HUES6 (cell line): ENCODE measurements at regions not wholly inside any gene's neighbourhood (a gene's known extent, or its start where the extent isn't known, plus 50 kb on each side); places are given as distances from the start of the nearest gene placed in this dataset.

Source experiments
- H3K27ac ChIP-seq: 2 replicates; pipeline ENCODE4 v1.7.0; 2013; ENCODE audit warnings: low read depth, mild to moderate bottlenecking, low read length, inconsistent platforms
- H3K27me3 ChIP-seq: 2 replicates; pipeline ENCODE4 v1.6.1; 2013; ENCODE audit warnings: low read length; ENCODE audit not compliant: control insufficient read depth, insufficient read depth
- H3K36me3 ChIP-seq: 2 replicates; pipeline ENCODE4 v1.6.1; 2013; ENCODE audit warnings: low read length; ENCODE audit not compliant: control insufficient read depth, insufficient read depth
- H3K4me1 ChIP-seq: 2 replicates; pipeline ENCODE4 v1.6.1; 2013; ENCODE audit warnings: low read length; ENCODE audit not compliant: control insufficient read depth, insufficient read depth
- H3K4me3 ChIP-seq: 2 replicates; pipeline ENCODE4 v1.5.1; 2013; ENCODE audit warnings: low read depth, low read length
- H3K9ac ChIP-seq: one replicate; pipeline ENCODE4 v1.6.1; 2013; ENCODE audit warnings: mild to moderate bottlenecking, low read length
- H3K9me3 ChIP-seq: 2 replicates; pipeline ENCODE4 v1.6.1; 2013; ENCODE audit warnings: low read depth, low read length; ENCODE audit not compliant: control insufficient read depth, insufficient read depth

- Histone ChIP-seq H3K36me3 (no peaks in the 10 kb centered on the region), H3K9me3 (no peaks in the 10 kb centered on the region), H3K4me3 (no peak overlapping the region), H3K27ac (no peak overlapping the region), H3K4me1 (peaks cover 5% of the 10 kb centered on the region; the same call in 1 of the 2 replicates), H3K27me3 (no peaks in the 10 kb centered on the region), H3K9ac (no peak overlapping the region)
Observed at GRCh38 chr1:208420696-208421095, 176.5 kb upstream of the PLXNA2 start.

- Histone ChIP-seq H3K4me3 (no peak overlapping the region), H3K36me3 (no peaks in the 10 kb centered on the region), H3K4me1 (peaks cover 5% of the 10 kb centered on the region; the same call in 1 of the 2 replicates), H3K9me3 (no peaks in the 10 kb centered on the region), H3K27me3 (no peaks in the 10 kb centered on the region), H3K27ac (no peak overlapping the region), H3K9ac (no peak overlapping the region)
Observed at GRCh38 chr1:208421486-208421885, 177.3 kb upstream of the PLXNA2 start.

- H3K36me3 ChIP-seq = no peaks in the 10 kb centered on the region
Observed at GRCh38 chr1:208423526-208423925, 179.3 kb upstream of the PLXNA2 start.

GRCh38 chr1:208425096-208425495 is 180.9 kb upstream of the PLXNA2 start:
- no peak overlapping the region for H3K4me3 ChIP-seq
- peaks cover 6% of the 10 kb centered on the region; the same call in 1 of the 2 replicates for H3K4me1 ChIP-seq
- H3K9ac ChIP-seq = no peak overlapping the region
- no peaks in the 10 kb centered on the region for H3K27me3 ChIP-seq
- no peak overlapping the region for H3K27ac ChIP-seq
- no peaks in the 10 kb centered on the region for H3K9me3 ChIP-seq
- no peaks in the 10 kb centered on the region for H3K36me3 ChIP-seq

More at GRCh38 chr1:208423526-208423925, 179.3 kb upstream of the PLXNA2 start:
- no peak overlapping the region for H3K9ac ChIP-seq
- peaks cover 5% of the 10 kb centered on the region; the same call in 1 of the 2 replicates for H3K4me1 ChIP-seq
- H3K9me3 ChIP-seq = no peaks in the 10 kb centered on the region
- no peaks in the 10 kb centered on the region for H3K27me3 ChIP-seq
- no peak overlapping the region for H3K4me3 ChIP-seq
- H3K27ac ChIP-seq = no peak overlapping the region

GRCh38 chr1:208430220-208430619 is 186.0 kb upstream of the PLXNA2 start:
- no peaks in the 10 kb centered on the region for H3K9me3 ChIP-seq
- peaks cover 8% of the 10 kb centered on the region for H3K4me1 ChIP-seq
- H3K36me3 ChIP-seq = no peaks in the 10 kb centered on the region
- H3K27me3 ChIP-seq = no peaks in the 10 kb centered on the region
- H3K9ac ChIP-seq = no peak overlapping the region
- H3K27ac ChIP-seq = no peak overlapping the region
- no peak overlapping the region for H3K4me3 ChIP-seq

DNA sequence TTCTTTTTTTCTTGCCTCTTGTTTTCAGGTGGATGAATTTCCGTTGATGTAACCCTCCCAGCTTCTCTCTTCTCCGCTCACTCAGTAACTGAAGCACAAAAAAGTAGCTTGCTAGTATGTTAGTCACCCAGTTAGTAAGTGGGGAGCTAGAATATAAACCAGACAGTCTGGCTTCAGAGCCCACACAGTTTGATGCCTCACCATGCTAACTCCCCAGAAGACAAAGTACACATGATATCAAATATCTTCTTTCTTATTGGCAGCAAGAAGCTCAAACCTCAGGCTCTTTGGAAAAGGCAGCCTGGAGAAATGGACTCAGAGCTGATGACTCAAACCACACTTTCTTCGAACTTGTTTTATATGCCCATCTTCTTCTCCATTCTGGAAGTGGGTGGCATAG is 187.5 kb upstream of the PLXNA2 start:
- H3K9ac ChIP-seq = no peak overlapping the region
- no peaks in the 10 kb centered on the region for H3K9me3 ChIP-seq
- H3K36me3 ChIP-seq = no peaks in the 10 kb centered on the region
- no peak overlapping the region for H3K4me3 ChIP-seq
- no peak overlapping the region for H3K27ac ChIP-seq
- H3K27me3 ChIP-seq = no peaks in the 10 kb centered on the region
- H3K4me1 ChIP-seq = peaks cover 8% of the 10 kb centered on the region

GRCh38 chr1:208432346-208432745 is 188.2 kb upstream of the PLXNA2 start:
- Histone ChIP-seq H3K9ac (no peak overlapping the region), H3K27me3 (no peaks in the 10 kb centered on the region)

DNA sequence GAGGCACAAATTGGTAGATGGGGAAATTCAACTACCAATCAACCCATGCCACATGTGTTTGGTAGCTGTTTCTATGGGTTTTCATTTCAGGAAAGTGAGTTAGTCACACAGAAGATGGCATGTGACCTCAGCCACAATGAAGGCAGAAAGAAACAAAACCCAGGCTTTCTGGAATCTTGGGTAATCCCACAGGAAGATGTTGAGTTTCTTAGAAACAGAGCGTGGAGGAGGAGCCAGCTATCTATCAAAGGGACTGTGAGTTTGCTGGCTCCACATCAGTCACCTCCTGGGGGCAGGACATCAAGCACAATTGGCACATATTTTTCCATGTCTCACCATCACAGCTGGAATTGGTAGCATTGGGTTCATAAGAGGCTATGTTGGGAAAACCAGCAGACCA is 188.9 kb upstream of the PLXNA2 start:
- H3K9ac ChIP-seq = no peak overlapping the region
- H3K27ac ChIP-seq = no peak overlapping the region
- peaks cover 8% of the 10 kb centered on the region for H3K4me1 ChIP-seq
- no peak overlapping the region for H3K4me3 ChIP-seq
- no peaks in the 10 kb centered on the region for H3K27me3 ChIP-seq
- H3K36me3 ChIP-seq = no peaks in the 10 kb centered on the region
- no peaks in the 10 kb centered on the region for H3K9me3 ChIP-seq

More at GRCh38 chr1:208432346-208432745, 188.2 kb upstream of the PLXNA2 start:
- Histone ChIP-seq H3K4me1 (peaks cover 8% of the 10 kb centered on the region), H3K4me3 (no peak overlapping the region), H3K9me3 (no peaks in the 10 kb centered on the region), H3K36me3 (no peaks in the 10 kb centered on the region), H3K27ac (no peak overlapping the region)

DNA sequence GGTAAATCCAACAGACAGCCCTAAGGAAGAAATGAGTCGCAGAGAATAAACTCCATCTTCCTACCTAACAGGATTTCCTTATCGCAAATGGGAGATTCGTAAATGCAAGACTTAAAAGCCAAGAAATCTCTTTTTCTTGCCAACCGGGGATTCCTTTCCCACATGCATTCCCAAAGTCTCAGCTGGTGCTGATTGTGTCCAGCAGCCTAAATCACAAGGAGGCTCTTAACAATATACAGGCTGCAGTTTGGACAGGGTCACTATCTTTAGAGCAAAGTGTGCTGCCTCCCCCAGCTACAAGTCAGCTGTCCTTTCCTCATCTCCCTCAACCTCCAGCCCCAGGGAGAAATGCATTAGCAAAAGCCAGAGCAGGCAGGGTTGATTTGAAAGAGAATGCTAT is 189.8 kb upstream of the PLXNA2 start:
- Histone ChIP-seq H3K4me1 (peaks cover 8% of the 10 kb centered on the region), H3K27ac (no peak overlapping the region), H3K36me3 (no peaks in the 10 kb centered on the region), H3K27me3 (no peaks in the 10 kb centered on the region), H3K9ac (no peak overlapping the region), H3K4me3 (no peak overlapping the region), H3K9me3 (no peaks in the 10 kb centered on the region)

DNA sequence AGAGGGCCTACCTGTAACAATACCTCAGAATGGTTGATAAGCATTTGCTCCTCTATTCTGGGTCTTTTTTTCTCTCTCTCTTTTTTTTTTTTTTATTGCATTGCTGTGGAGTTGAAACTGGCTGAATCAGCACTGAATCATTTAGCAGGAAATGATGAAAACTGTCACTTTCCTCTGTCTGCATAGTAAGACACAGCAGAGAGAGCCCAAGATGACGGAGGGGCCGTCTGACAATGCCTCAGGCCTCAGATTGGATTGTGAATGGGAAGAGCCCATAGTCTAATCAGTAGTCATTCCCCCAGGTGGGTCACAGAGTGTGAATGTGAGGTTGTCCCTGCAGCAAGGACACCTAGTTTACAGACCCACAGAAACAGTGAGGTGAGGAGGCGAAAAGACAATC is 193.2 kb upstream of the PLXNA2 start:
- Histone ChIP-seq H3K9me3 (no peaks in the 10 kb centered on the region), H3K27me3 (no peaks in the 10 kb centered on the region), H3K36me3 (no peaks in the 10 kb centered on the region), H3K9ac (no peak overlapping the region), H3K27ac (no peak overlapping the region), H3K4me1 (peaks cover 4% of the 10 kb centered on the region), H3K4me3 (no peak overlapping the region)

DNA sequence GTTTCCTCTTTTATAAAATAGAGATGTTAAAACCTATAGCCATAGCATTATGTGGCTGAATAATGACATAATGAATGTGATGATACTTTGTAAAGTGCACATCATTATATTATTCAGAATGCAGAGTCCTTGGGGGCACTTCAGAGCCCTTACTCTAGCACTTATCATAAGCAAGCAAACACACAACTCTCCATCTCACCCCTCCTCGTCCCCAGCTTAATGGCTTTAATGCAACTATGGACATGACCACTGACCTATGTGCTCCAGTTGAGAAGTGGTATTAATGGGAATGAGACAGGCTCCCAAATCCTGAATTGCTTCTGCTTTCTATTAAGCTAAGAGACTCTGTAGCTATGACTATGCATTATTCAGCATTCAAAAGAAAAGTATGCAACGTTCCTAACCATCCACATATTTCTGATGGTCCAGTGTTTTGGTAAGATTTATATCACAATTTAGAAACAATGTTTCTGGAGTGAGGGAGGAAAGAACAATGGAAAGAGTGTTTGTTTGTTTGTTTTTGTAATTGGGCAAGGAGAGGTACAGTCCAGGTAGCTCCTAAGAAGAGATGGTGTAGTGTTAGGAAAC is 194.0 kb upstream of the PLXNA2 start:
- no peaks in the 10 kb centered on the region for H3K27me3 ChIP-seq
- no peaks in the 10 kb centered on the region for H3K36me3 ChIP-seq
- H3K4me1 ChIP-seq = peaks cover 4% of the 10 kb centered on the region
- no peak overlapping the region for H3K4me3 ChIP-seq
- H3K27ac ChIP-seq = no peak overlapping the region
- no peaks in the 10 kb centered on the region for H3K9me3 ChIP-seq
- no peak overlapping the region for H3K9ac ChIP-seq
